ENCODE measurements at regions not wholly inside any gene's neighbourhood (a gene's known extent, or its start where the extent isn't known, plus 50 kb on each side); places are given as distances from the start of the nearest gene placed in this dataset.

GRCh38 chr7:120110169-120110568 lies 162.8 kb upstream of the KCND2 start:
- ATAC-seq (ENCODE audit: low read depth) (no peak), DNase-seq (ENCODE audit: low spot score) (no peak)
- Histone ChIP-seq H3K27me3 (ENCODE audit: insufficient read depth, poor library complexity, severe bottlenecking) (no peaks in the 10 kb centered on the region), H3K9me3 (ENCODE audit: severe bottlenecking) (no peaks in the 10 kb centered on the region), H3K27ac (ENCODE audit: poor library complexity, severe bottlenecking) (no peak overlapping the region), H3K4me3 (ENCODE audit: severe bottlenecking) (no peak overlapping the region), H3K4me1 (ENCODE audit: insufficient read depth, poor library complexity, severe bottlenecking) (no peaks in the 10 kb centered on the region), H3K36me3 (ENCODE audit: low read depth) (no peaks in the 10 kb centered on the region)
- TF ChIP-seq, protein P1, sequence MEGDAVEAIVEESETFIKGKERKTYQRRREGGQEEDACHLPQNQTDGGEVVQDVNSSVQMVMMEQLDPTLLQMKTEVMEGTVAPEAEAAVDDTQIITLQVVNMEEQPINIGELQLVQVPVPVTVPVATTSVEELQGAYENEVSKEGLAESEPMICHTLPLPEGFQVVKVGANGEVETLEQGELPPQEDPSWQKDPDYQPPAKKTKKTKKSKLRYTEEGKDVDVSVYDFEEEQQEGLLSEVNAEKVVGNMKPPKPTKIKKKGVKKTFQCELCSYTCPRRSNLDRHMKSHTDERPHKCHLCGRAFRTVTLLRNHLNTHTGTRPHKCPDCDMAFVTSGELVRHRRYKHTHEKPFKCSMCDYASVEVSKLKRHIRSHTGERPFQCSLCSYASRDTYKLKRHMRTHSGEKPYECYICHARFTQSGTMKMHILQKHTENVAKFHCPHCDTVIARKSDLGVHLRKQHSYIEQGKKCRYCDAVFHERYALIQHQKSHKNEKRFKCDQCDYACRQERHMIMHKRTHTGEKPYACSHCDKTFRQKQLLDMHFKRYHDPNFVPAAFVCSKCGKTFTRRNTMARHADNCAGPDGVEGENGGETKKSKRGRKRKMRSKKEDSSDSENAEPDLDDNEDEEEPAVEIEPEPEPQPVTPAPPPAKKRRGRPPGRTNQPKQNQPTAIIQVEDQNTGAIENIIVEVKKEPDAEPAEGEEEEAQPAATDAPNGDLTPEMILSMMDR (IDR thresholded peaks at IDR 0.05; ENCODE audit: poor library complexity, severe bottlenecking) = no peak

- DNase-seq (ENCODE audit: low spot score) = no peak
- no peak overlapping the region for H3K27ac ChIP-seq (ENCODE audit: poor library complexity, severe bottlenecking)
- no peak for ATAC-seq (ENCODE audit: low read depth)
- no peaks in the 10 kb centered on the region for H3K36me3 ChIP-seq (ENCODE audit: low read depth)
- no peak overlapping the region for H3K4me3 ChIP-seq (ENCODE audit: severe bottlenecking)
- peaks cover 4% of the 10 kb centered on the region for H3K9me3 ChIP-seq (ENCODE audit: severe bottlenecking)
- H3K4me1 ChIP-seq (ENCODE audit: insufficient read depth, poor library complexity, severe bottlenecking) = no peaks in the 10 kb centered on the region
- H3K27me3 ChIP-seq (ENCODE audit: insufficient read depth, poor library complexity, severe bottlenecking) = no peaks in the 10 kb centered on the region
- TF ChIP-seq, protein P1 (IDR thresholded peaks at IDR 0.05; ENCODE audit: poor library complexity, severe bottlenecking) = no peak
These were observed 158.3 kb upstream of the KCND2 start for GRCh38 chr7:120114626-120115025.

- ATAC-seq (ENCODE audit: low read depth) = no peak
- TF ChIP-seq, protein P1 (IDR thresholded peaks at IDR 0.05; ENCODE audit: poor library complexity, severe bottlenecking) = no peak
- Histone ChIP-seq H3K4me3 (ENCODE audit: severe bottlenecking) (no peak overlapping the region), H3K27ac (ENCODE audit: poor library complexity, severe bottlenecking) (no peak overlapping the region), H3K4me1 (ENCODE audit: insufficient read depth, poor library complexity, severe bottlenecking) (no peaks in the 10 kb centered on the region), H3K9me3 (ENCODE audit: severe bottlenecking) (no peaks in the 10 kb centered on the region), H3K36me3 (ENCODE audit: low read depth) (no peaks in the 10 kb centered on the region), H3K27me3 (ENCODE audit: insufficient read depth, poor library complexity, severe bottlenecking) (no peaks in the 10 kb centered on the region)
- DNase-seq (ENCODE audit: low spot score) = no peak
These were observed 149.4 kb upstream of the KCND2 start for GRCh38 chr7:120123528-120123927.

- DNase-seq (ENCODE audit: low spot score) = no peak
- H3K4me1 ChIP-seq (ENCODE audit: insufficient read depth, poor library complexity, severe bottlenecking) = no peaks in the 10 kb centered on the region
- no peak overlapping the region for H3K27ac ChIP-seq (ENCODE audit: poor library complexity, severe bottlenecking)
- ATAC-seq (ENCODE audit: low read depth) = no peak
- peaks cover 1% of the 10 kb centered on the region for H3K27me3 ChIP-seq (ENCODE audit: insufficient read depth, poor library complexity, severe bottlenecking)
- H3K9me3 ChIP-seq (ENCODE audit: severe bottlenecking) = no peaks in the 10 kb centered on the region
- TF ChIP-seq, protein P1 (IDR thresholded peaks at IDR 0.05; ENCODE audit: poor library complexity, severe bottlenecking) = no peak
- no peaks in the 10 kb centered on the region for H3K36me3 ChIP-seq (ENCODE audit: low read depth)
- no peak overlapping the region for H3K4me3 ChIP-seq (ENCODE audit: severe bottlenecking)
These were observed 141.7 kb upstream of the KCND2 start for GRCh38 chr7:120131096-120131839.

DNA sequence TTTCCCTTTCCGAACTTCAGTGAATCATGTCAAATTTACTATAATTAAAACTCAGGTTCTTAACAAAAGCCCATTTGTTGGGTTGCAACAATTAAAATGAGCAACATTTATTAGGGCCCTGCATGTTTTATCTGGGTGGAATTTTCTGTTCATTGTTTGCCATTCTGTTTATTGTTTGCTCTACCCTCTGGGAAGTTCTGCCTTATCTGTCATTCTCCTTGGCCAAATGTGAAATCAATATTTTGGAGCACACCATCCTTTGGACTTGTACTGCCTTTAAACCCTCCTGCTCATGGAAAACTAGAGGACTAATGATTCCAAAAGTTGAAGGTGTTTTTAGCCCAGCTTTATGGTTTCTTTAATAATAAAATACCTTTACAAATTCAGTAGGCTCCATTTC lies 134.5 kb upstream of the KCND2 start:
- no peaks in the 10 kb centered on the region for H3K36me3 ChIP-seq (ENCODE audit: low read depth)
- H3K27ac ChIP-seq (ENCODE audit: poor library complexity, severe bottlenecking) = no peak overlapping the region
- no peak overlapping the region for H3K4me3 ChIP-seq (ENCODE audit: severe bottlenecking)
- TF ChIP-seq, protein P1 (IDR thresholded peaks at IDR 0.05; ENCODE audit: poor library complexity, severe bottlenecking) = no peak
- ATAC-seq (ENCODE audit: low read depth) = no peak
- H3K4me1 ChIP-seq (ENCODE audit: insufficient read depth, poor library complexity, severe bottlenecking) = no peaks in the 10 kb centered on the region
- no peaks in the 10 kb centered on the region for H3K9me3 ChIP-seq (ENCODE audit: severe bottlenecking)
- DNase-seq (ENCODE audit: low spot score) = no peak
- H3K27me3 ChIP-seq (ENCODE audit: insufficient read depth, poor library complexity, severe bottlenecking) = peaks cover 5% of the 10 kb centered on the region

Measured in RWPE2 (cell line).